ENCODE measurements at regions not wholly inside any gene's neighbourhood (a gene's known extent, or its start where the extent isn't known, plus 50 kb on each side); places are given as distances from the start of the nearest gene placed in this dataset.

GRCh38 chr1:38609166-38610025 is 250.2 kb downstream of the RRAGC start:
- no peak overlapping the region for H3K4me3 ChIP-seq (ENCODE audit: low read length)
- TF ChIP-seq CTCF (IDR thresholded peaks at IDR 0.05; ENCODE audit: insufficient read depth, low read depth, low read length, missing control alignments) = no peak
- DNase-seq (ENCODE audit: low read depth) = no peak

GRCh38 chr1:38608202-38608864 is 251.2 kb downstream of the RRAGC start:
- H3K4me3 ChIP-seq (ENCODE audit: low read length) = no peak overlapping the region
- no peak for DNase-seq (ENCODE audit: low read depth)
- peak; percentile 28 for TF ChIP-seq CTCF (IDR thresholded peaks at IDR 0.05; ENCODE audit: insufficient read depth, low read depth, low read length, missing control alignments)

- TF ChIP-seq CTCF (IDR thresholded peaks at IDR 0.05; ENCODE audit: insufficient read depth, low read depth, low read length, missing control alignments) = no peak
- DNase-seq (ENCODE audit: low read depth) = no peak
- no peak overlapping the region for H3K4me3 ChIP-seq (ENCODE audit: low read length)
These were observed 252.0 kb downstream of the RRAGC start for GRCh38 chr1:38607526-38607925.

GRCh38 chr1:38605063-38605462 is 254.5 kb downstream of the RRAGC start:
- DNase-seq (ENCODE audit: low read depth) = no peak
- TF ChIP-seq CTCF (IDR thresholded peaks at IDR 0.05; ENCODE audit: insufficient read depth, low read depth, low read length, missing control alignments) = no peak
- H3K4me3 ChIP-seq (ENCODE audit: low read length) = no peak overlapping the region

GRCh38 chr1:38603907-38604306 is 255.7 kb downstream of the RRAGC start:
- DNase-seq (ENCODE audit: low read depth) = no peak
- H3K4me3 ChIP-seq (ENCODE audit: low read length) = no peak overlapping the region
- no peak for TF ChIP-seq CTCF (IDR thresholded peaks at IDR 0.05; ENCODE audit: insufficient read depth, low read depth, low read length, missing control alignments)

GRCh38 chr1:38600905-38601304 is 258.7 kb downstream of the RRAGC start:
- DNase-seq (ENCODE audit: low read depth) = no peak
- no peak overlapping the region for H3K4me3 ChIP-seq (ENCODE audit: low read length)
- TF ChIP-seq CTCF (IDR thresholded peaks at IDR 0.05; ENCODE audit: insufficient read depth, low read depth, low read length, missing control alignments) = no peak

Data from epithelial cell of esophagus (primary cell).